ENCODE measurements at regions not wholly inside any gene's neighbourhood (a gene's known extent, or its start where the extent isn't known, plus 50 kb on each side); places are given as distances from the start of the nearest gene placed in this dataset.
"Not testable (repeated sequence)": the region's sequence is repeated elsewhere in the genome, so short reads cannot be mapped to it uniquely, and the experiment has no call there.

- no peaks in the 10 kb centered on the region for H3K27me3 Mint-ChIP-seq (ENCODE audit: low read depth in 3 of 3)
- H3K27ac Mint-ChIP-seq: no peak overlapping the region
- peaks cover 0 to 21% (median 12%) of the 10 kb centered on the region in 6 donors for H3K9me3 Mint-ChIP-seq
- H3K4me3 Mint-ChIP-seq: no peak overlapping the region
- no peaks in the 10 kb centered on the region for H3K36me3 Mint-ChIP-seq
- no peak for DNase-seq
- H3K4me1 Mint-ChIP-seq: no peaks in the 10 kb centered on the region
Measured at GRCh38 chr10:64765498-64765897, 1244.3 kb downstream of the REEP3 start.

DNA sequence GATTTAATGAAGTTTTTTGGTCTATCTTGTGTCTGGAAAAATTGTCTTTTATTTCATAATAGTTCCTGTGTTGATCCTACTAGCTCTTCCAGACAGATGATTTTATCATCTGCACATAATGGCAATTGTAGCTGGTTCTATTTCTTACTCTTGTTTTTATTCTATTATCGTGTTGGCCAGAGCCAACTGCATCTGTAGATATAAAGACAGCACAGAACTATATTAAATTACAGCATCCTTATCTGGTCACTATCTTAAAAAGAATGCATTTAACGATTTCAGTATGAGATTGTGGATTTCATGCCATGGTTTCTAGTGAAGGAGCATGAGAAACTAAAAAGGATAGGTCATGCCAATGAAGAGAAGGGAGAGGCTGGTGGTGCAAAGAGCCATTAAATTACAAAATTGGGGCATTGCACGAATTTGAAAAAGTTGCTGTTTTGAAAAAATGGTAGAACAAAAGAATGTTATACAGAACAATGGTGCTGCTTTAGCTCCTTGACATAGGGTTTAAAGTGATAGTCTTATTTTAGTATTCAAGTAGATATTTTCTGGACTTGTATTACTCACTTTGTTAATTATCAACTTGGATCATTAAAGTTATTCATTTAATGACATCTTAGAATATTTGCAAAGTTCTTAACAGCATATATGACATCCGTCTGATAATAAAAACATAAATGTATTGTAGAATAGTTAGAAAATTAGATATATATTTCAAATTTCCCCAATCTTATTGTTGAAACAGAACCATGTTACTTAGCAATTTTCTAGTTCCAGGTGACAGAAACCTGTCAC, 1250.3 kb downstream of the REEP3 start:
- H3K27ac Mint-ChIP-seq: no peak overlapping the region
- no peak for DNase-seq
- H3K36me3 Mint-ChIP-seq: no peaks in the 10 kb centered on the region
- H3K9me3 Mint-ChIP-seq: peaks cover 14 to 41% (median 17%) of the 10 kb centered on the region in 6 donors
- no peak overlapping the region for H3K4me3 Mint-ChIP-seq
- no peaks in the 10 kb centered on the region for H3K27me3 Mint-ChIP-seq (ENCODE audit: low read depth in 3 of 3)
- H3K4me1 Mint-ChIP-seq: no peaks in the 10 kb centered on the region

GRCh38 chr10:64773357-64773756, 1252.2 kb downstream of the REEP3 start:
- H3K27me3 Mint-ChIP-seq (ENCODE audit: low read depth in 3 of 3): no peaks in the 10 kb centered on the region
- peaks cover 16 to 51% (median 21%) of the 10 kb centered on the region in 6 donors for H3K9me3 Mint-ChIP-seq
- no peak overlapping the region for H3K4me3 Mint-ChIP-seq
- no peak for DNase-seq
- H3K4me1 Mint-ChIP-seq: no peaks in the 10 kb centered on the region
- H3K36me3 Mint-ChIP-seq: no peaks in the 10 kb centered on the region
- no peak overlapping the region for H3K27ac Mint-ChIP-seq

DNA sequence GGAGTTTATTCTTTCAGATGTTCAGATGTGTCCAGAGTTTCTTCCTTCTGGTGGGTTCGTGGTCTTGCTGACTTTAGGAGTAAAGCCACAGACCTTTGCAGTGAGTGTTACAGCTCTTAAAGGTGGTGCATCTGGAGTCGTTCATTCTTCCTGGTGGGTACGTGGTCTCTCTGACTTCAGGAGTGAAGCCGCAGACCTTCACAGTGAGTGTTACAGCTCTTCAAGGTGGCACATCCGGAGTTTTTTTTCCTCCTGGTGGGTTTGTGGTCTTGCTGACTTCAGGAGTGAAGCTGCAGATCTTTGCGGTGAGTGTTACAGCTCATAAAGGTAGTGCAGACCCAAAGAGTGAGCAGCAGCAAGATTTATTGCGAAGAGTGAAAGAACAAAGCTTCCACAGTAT, 1263.2 kb downstream of the REEP3 start:
- not testable (repeated sequence) for H3K36me3 Mint-ChIP-seq; H3K27me3 Mint-ChIP-seq (ENCODE audit: low read depth in 3 of 3); DNase-seq; H3K27ac Mint-ChIP-seq; H3K4me1 Mint-ChIP-seq; H3K4me3 Mint-ChIP-seq
- peaks cover 18 to 52% (median 20%) of the 10 kb centered on the region in 6 donors for H3K9me3 Mint-ChIP-seq

DNA sequence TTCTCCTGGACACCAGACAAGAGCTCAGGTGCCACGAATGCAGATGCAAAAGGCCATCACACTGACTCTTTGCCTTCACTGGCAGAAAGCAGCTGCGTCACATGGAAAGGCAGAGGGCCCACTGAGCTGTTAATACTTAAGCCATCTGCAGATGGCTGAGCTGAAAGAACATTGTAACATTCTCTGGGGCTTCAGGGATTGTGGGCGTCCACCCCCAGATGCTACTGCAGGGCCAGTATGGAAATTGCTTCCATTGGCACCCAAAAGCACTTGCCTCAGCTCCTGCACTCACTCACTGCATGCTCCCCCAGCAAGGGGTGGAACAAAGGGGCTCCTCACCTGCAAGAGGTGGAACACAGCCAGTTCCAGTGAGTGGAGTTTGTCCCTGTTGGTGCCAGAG, 1264.6 kb downstream of the REEP3 start:
- H3K4me3 Mint-ChIP-seq: no peak overlapping the region
- no peak overlapping the region for H3K27ac Mint-ChIP-seq
- peaks cover 12 to 52% (median 20%) of the 10 kb centered on the region in 6 donors for H3K9me3 Mint-ChIP-seq
- DNase-seq: no peak
- no peaks in the 10 kb centered on the region for H3K27me3 Mint-ChIP-seq (ENCODE audit: low read depth in 3 of 3)
- no peaks in the 10 kb centered on the region for H3K4me1 Mint-ChIP-seq
- H3K36me3 Mint-ChIP-seq: peaks cover 0 to 3% (median 0%) of the 10 kb centered on the region in 3 donors

DNA sequence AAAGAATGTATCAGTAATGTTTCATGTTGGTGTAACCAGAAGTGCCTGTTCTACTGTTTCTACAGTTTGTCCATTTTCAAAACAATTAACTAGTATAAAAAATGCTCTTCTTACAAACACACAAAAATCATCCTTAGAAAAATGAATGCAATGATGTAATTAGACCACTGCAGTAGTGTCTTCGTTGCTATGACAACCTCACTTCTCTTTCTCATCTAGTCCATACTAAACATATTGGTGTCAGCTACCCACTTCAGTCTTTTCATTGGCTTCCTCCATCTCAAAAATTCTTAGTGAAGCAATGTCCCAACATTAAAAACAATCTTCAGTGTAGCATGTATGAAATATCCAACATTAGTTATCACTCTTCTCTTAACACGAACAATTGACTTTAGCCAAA, 1265.8 kb downstream of the REEP3 start:
- Mint-ChIP-seq H3K27me3 (ENCODE audit: low read depth in 3 of 3) (no peaks in the 10 kb centered on the region), H3K9me3 (peaks cover 12 to 43% (median 18%) of the 10 kb centered on the region in 6 donors), H3K27ac (no peak overlapping the region), H3K4me1 (no peaks in the 10 kb centered on the region), H3K36me3 (peaks cover 0 to 3% (median 0%) of the 10 kb centered on the region in 3 donors), H3K4me3 (no peak overlapping the region)
- no peak for DNase-seq

- Mint-ChIP-seq H3K27ac (no peak overlapping the region), H3K9me3 (peaks cover 11 to 58% (median 24%) of the 10 kb centered on the region in 6 donors), H3K27me3 (ENCODE audit: low read depth in 3 of 3) (no peaks in the 10 kb centered on the region), H3K4me1 (no peaks in the 10 kb centered on the region), H3K36me3 (no peaks in the 10 kb centered on the region), H3K4me3 (no peak overlapping the region)
- DNase-seq: no peak
Measured at GRCh38 chr10:64795847-64796246, 1274.6 kb downstream of the REEP3 start.

GRCh38 chr10:64798297-64798696, 1277.1 kb downstream of the REEP3 start:
- H3K36me3 Mint-ChIP-seq: no peaks in the 10 kb centered on the region
- no peak overlapping the region for H3K27ac Mint-ChIP-seq
- peaks cover 14 to 62% (median 25%) of the 10 kb centered on the region in 6 donors for H3K9me3 Mint-ChIP-seq
- DNase-seq: no peak
- no peaks in the 10 kb centered on the region for H3K4me1 Mint-ChIP-seq
- H3K27me3 Mint-ChIP-seq (ENCODE audit: low read depth in 3 of 3): no peaks in the 10 kb centered on the region
- no peak overlapping the region for H3K4me3 Mint-ChIP-seq

DNA sequence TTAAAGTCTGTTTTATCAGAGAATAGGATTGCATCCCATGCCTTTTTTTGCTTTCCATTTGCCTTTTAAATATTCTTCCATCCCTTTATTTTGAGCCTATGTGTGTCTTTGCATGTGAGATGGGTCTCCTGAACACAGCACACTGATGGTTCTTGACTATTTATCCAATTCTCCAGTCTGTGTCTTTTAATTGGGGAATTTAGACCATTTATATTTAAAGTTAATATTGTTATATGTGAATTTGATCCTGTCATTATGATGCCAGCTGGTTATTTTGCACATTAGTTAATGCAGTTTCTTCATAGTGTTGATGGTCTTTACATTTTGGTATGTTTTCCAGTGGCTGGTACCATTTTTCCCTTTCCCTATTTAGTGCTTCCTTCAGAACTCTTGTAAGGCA, 1287.0 kb downstream of the REEP3 start:
- not testable (repeated sequence) for H3K4me1 Mint-ChIP-seq; DNase-seq; H3K36me3 Mint-ChIP-seq; H3K27ac Mint-ChIP-seq; H3K4me3 Mint-ChIP-seq; H3K27me3 Mint-ChIP-seq (ENCODE audit: low read depth in 3 of 3)
- H3K9me3 Mint-ChIP-seq: peaks cover 4 to 22% (median 14%) of the 10 kb centered on the region in 6 donors

- H3K27me3 Mint-ChIP-seq (ENCODE audit: low read depth in 3 of 3): not testable (repeated sequence)
Measured at GRCh38 chr10:64810046-64810445, 1288.8 kb downstream of the REEP3 start.

DNA sequence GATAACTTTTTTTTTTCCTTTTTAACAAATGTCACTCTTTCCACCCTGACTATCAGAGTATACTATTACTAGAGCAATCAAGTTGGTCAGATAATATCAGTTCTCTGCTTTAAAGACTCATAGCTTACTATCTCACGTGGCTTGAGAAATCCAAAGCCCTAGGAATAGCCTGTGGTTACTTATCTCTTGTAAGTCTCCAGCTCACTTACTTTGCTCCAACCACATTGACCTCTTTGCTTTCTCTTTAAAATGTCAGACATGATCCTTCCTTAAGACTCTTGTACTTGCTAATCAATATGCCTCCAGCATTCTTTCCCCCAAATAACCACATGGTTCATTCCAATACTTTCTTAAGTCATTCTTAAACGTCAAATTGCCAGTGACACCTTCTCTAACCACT, 1292.2 kb downstream of the REEP3 start:
- no peaks in the 10 kb centered on the region for H3K27me3 Mint-ChIP-seq (ENCODE audit: low read depth in 3 of 3)

More at GRCh38 chr10:64810046-64810445, 1288.8 kb downstream of the REEP3 start:
- DNase-seq, H3K36me3 Mint-ChIP-seq, H3K4me3 Mint-ChIP-seq, H3K4me1 Mint-ChIP-seq, H3K27ac Mint-ChIP-seq: not testable (repeated sequence)
- H3K9me3 Mint-ChIP-seq: peaks cover 0 to 27% (median 19%) of the 10 kb centered on the region in 6 donors

DNA sequence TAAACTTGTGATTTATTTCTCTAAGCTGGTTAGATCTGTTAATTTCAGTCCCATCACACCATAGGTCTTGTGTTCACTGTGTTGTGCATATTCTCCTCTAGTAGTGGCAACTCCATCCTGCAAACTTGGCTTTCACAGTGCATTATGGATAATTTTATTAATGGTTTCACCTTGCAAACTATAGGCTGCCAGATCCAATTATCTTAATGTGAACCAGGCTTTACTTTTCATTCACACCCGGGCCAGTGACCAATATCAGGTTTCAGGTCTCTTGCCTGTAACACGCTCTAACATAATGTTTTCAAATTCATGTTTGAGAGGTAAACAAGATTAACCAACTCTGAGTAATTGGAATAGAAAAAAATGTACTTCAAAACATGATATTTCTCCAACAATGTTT, 1293.0 kb downstream of the REEP3 start:
- no peak overlapping the region for H3K4me3 Mint-ChIP-seq
- H3K4me1 Mint-ChIP-seq: no peaks in the 10 kb centered on the region
- no peak overlapping the region for H3K27ac Mint-ChIP-seq
- H3K36me3 Mint-ChIP-seq: peaks cover 0 to 5% (median 0%) of the 10 kb centered on the region in 3 donors
- DNase-seq: no peak
- peaks cover 0 to 32% (median 21%) of the 10 kb centered on the region in 6 donors for H3K9me3 Mint-ChIP-seq
- H3K27me3 Mint-ChIP-seq (ENCODE audit: low read depth in 3 of 3): no peaks in the 10 kb centered on the region

More for the DNA sequence above, 1292.2 kb downstream of the REEP3 start:
- Mint-ChIP-seq H3K4me3 (no peak overlapping the region), H3K4me1 (no peaks in the 10 kb centered on the region), H3K27ac (no peak overlapping the region), H3K9me3 (peaks cover 0 to 32% (median 21%) of the 10 kb centered on the region in 6 donors), H3K36me3 (peaks cover 0 to 5% (median 0%) of the 10 kb centered on the region in 3 donors)
- no peak for DNase-seq

GRCh38 chr10:64829888-64830412, 1308.7 kb downstream of the REEP3 start:
- no peaks in the 10 kb centered on the region for H3K36me3 Mint-ChIP-seq
- H3K9me3 Mint-ChIP-seq: peaks cover 7 to 43% (median 17%) of the 10 kb centered on the region in 6 donors

GRCh38 chr10:64830869-64831268, 1309.7 kb downstream of the REEP3 start:
- peaks cover 2 to 41% (median 16%) of the 10 kb centered on the region in 6 donors for H3K9me3 Mint-ChIP-seq
- no peak for DNase-seq
- H3K4me1 Mint-ChIP-seq: no peaks in the 10 kb centered on the region
- H3K36me3 Mint-ChIP-seq: no peaks in the 10 kb centered on the region
- no peak overlapping the region for H3K27ac Mint-ChIP-seq
- H3K27me3 Mint-ChIP-seq (ENCODE audit: low read depth in 3 of 3): peaks cover 0 to 4% (median 0%) of the 10 kb centered on the region in 3 donors
- H3K4me3 Mint-ChIP-seq: no peak overlapping the region

More at GRCh38 chr10:64829888-64830412, 1308.7 kb downstream of the REEP3 start:
- H3K27me3 Mint-ChIP-seq (ENCODE audit: low read depth in 3 of 3): peaks cover 0 to 4% (median 0%) of the 10 kb centered on the region in 3 donors
- H3K4me1 Mint-ChIP-seq: no peaks in the 10 kb centered on the region
- H3K4me3 Mint-ChIP-seq: no peak overlapping the region
- DNase-seq: no peak
- no peak overlapping the region for H3K27ac Mint-ChIP-seq

Measured in immature natural killer cell (primary cell).